ENCODE measurements at regions not wholly inside any gene's neighbourhood (a gene's known extent, or its start where the extent isn't known, plus 50 kb on each side); places are given as distances from the start of the nearest gene placed in this dataset.

DNA sequence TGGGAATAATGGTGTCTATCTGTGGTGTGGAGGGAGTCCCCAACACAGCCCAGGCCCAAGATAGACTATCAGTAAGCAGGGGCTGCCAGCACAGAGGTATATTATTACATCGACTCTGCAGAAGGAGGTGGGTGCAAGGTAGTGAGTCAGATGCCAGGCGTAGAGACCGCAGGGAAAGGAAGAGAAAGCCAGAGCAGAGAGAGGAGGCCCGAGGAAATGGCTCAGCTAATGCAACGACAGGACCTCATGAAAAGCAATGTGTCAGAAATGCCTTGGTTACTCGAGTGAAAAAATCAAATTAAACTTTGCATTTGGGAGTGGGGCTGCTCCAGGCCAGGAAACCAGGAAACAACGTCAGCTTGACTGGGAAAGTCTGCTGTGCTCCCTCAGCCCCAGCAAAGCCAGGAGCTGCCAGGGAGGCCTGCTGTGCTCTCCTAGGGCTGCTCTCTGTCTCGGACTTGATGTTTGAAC lies 173.2 kb downstream of the SUDS3 start:
- H3K36me3 ChIP-seq (replicated peaks; ENCODE audit: insufficient read depth, low read length): no peaks in the 10 kb centered on the region
- H3K9ac ChIP-seq (ENCODE audit: low read length): no peak overlapping the region
- DNase-seq: no peak
- H3K27ac ChIP-seq (ENCODE audit: low read length): no peak overlapping the region
- H3F3A ChIP-seq (ENCODE audit: insufficient read depth, low read length): no peaks in the 10 kb centered on the region
- no peaks in the 10 kb centered on the region for H4K20me1 ChIP-seq (ENCODE audit: insufficient read depth, low read length)
- H3K9me2 ChIP-seq (replicated peaks; ENCODE audit: insufficient read depth, low read length): no peaks in the 10 kb centered on the region
- no peaks in the 10 kb centered on the region for H3K79me2 ChIP-seq (ENCODE audit: low read length)
- TF ChIP-seq, protein P1, sequence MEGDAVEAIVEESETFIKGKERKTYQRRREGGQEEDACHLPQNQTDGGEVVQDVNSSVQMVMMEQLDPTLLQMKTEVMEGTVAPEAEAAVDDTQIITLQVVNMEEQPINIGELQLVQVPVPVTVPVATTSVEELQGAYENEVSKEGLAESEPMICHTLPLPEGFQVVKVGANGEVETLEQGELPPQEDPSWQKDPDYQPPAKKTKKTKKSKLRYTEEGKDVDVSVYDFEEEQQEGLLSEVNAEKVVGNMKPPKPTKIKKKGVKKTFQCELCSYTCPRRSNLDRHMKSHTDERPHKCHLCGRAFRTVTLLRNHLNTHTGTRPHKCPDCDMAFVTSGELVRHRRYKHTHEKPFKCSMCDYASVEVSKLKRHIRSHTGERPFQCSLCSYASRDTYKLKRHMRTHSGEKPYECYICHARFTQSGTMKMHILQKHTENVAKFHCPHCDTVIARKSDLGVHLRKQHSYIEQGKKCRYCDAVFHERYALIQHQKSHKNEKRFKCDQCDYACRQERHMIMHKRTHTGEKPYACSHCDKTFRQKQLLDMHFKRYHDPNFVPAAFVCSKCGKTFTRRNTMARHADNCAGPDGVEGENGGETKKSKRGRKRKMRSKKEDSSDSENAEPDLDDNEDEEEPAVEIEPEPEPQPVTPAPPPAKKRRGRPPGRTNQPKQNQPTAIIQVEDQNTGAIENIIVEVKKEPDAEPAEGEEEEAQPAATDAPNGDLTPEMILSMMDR (IDR thresholded peaks at IDR 0.05; ENCODE audit: low read length): no peak
- no peak for TF ChIP-seq EZH2 (optimal IDR thresholded peaks at IDR 0.05; ENCODE audit: low read depth, low read length)
- no peak for TF ChIP-seq EZH2phosphoT487 (IDR thresholded peaks at IDR 0.05; ENCODE audit: low read length)
- H3K4me3 ChIP-seq (ENCODE audit: low read length): no peak overlapping the region
- H3K27me3 ChIP-seq (replicated peaks; ENCODE audit: insufficient read depth, low read length): no peaks in the 10 kb centered on the region
- no peak overlapping the region for H2AFZ ChIP-seq (ENCODE audit: low read length)
- no peaks in the 10 kb centered on the region for H3K4me1 ChIP-seq (ENCODE audit: low read length)
- H3K4me2 ChIP-seq (ENCODE audit: low read depth, low read length): no peak overlapping the region
- no peaks in the 10 kb centered on the region for H3K9me3 ChIP-seq (replicated peaks; ENCODE audit: insufficient read depth, low read length)

DNA sequence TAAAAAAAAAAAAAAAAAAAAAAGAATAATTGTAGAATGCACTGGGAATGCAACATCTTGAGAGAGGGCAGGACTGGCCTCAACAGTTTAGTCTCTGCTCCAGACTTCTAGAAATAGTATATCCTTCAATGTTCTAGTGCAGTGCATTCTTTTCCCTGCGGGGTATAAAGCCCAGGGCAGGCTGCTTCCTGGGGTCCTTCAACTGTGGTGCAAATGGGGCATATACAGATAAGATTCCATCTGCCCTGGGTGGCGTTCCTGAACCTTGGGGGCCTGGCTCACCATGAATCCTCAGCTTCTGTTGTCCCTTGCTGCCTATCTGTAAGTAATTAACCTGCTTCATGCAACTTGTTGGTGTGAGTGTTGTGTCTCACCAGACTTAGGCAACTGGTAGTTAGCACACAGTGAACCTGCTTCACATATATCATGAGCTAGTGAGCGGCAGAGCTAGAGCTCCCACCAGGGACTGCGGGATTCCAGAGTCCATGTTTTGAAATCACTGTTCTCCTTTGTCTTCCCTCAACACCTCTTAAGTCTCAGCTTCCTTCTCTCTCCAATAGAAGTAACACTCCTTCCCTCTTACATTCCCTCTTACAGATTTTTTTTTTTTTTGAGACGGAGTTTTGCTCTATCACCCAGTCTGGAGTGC lies 177.6 kb downstream of the SUDS3 start:
- TF ChIP-seq, protein P1 (IDR thresholded peaks at IDR 0.05; ENCODE audit: low read length): no peak
- TF ChIP-seq EZH2phosphoT487 (IDR thresholded peaks at IDR 0.05; ENCODE audit: low read length): no peak
- TF ChIP-seq EZH2 (optimal IDR thresholded peaks at IDR 0.05; ENCODE audit: low read depth, low read length): no peak
- no peak for DNase-seq
- Histone ChIP-seq H3K4me1 (ENCODE audit: low read length) (no peaks in the 10 kb centered on the region), H4K20me1 (ENCODE audit: insufficient read depth, low read length) (no peaks in the 10 kb centered on the region), H3F3A (ENCODE audit: insufficient read depth, low read length) (no peaks in the 10 kb centered on the region), H3K9me3 (replicated peaks; ENCODE audit: insufficient read depth, low read length) (no peaks in the 10 kb centered on the region), H3K9ac (ENCODE audit: low read length) (no peak overlapping the region), H3K79me2 (ENCODE audit: low read length) (no peaks in the 10 kb centered on the region), H3K36me3 (replicated peaks; ENCODE audit: insufficient read depth, low read length) (no peaks in the 10 kb centered on the region), H3K9me2 (replicated peaks; ENCODE audit: insufficient read depth, low read length) (no peaks in the 10 kb centered on the region), H3K4me3 (ENCODE audit: low read length) (no peak overlapping the region), H3K27ac (ENCODE audit: low read length) (no peak overlapping the region), H3K4me2 (ENCODE audit: low read depth, low read length) (no peak overlapping the region), H2AFZ (ENCODE audit: low read length) (no peak overlapping the region), H3K27me3 (replicated peaks; ENCODE audit: insufficient read depth, low read length) (no peaks in the 10 kb centered on the region)

DNA sequence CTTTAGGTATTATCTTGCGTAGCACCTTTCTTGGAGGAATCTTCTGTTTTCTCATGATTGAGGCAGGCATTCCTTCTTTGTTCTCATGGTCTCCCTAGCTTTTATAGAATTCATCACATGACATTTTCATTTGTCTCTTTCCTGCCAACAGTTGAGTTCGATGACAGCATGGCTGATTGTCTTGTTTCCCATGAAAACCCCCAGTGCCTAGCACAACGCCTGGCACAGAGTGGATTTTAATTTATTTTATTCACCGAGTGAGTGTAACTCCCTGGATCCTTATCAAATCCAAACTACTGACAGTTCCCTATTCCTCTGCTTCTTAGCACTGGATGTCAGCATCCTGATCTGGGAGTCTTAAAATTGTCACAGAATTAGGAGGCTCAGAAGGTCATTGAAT lies 182.6 kb downstream of the SUDS3 start:
- TF ChIP-seq EZH2 (optimal IDR thresholded peaks at IDR 0.05; ENCODE audit: low read depth, low read length) (no peak), EZH2phosphoT487 (IDR thresholded peaks at IDR 0.05; ENCODE audit: low read length) (no peak)
- TF ChIP-seq, protein P1 (IDR thresholded peaks at IDR 0.05; ENCODE audit: low read length): no peak
- no peaks in the 10 kb centered on the region for H3K36me3 ChIP-seq (replicated peaks; ENCODE audit: insufficient read depth, low read length)
- no peak overlapping the region for H3K4me3 ChIP-seq (ENCODE audit: low read length)
- no peaks in the 10 kb centered on the region for H4K20me1 ChIP-seq (ENCODE audit: insufficient read depth, low read length)
- no peak overlapping the region for H3K4me2 ChIP-seq (ENCODE audit: low read depth, low read length)
- no peak overlapping the region for H3K27ac ChIP-seq (ENCODE audit: low read length)
- no peak for DNase-seq
- H3F3A ChIP-seq (ENCODE audit: insufficient read depth, low read length): no peaks in the 10 kb centered on the region
- H2AFZ ChIP-seq (ENCODE audit: low read length): no peak overlapping the region
- H3K9me3 ChIP-seq (replicated peaks; ENCODE audit: insufficient read depth, low read length): no peaks in the 10 kb centered on the region
- no peaks in the 10 kb centered on the region for H3K9me2 ChIP-seq (replicated peaks; ENCODE audit: insufficient read depth, low read length)
- no peak overlapping the region for H3K9ac ChIP-seq (ENCODE audit: low read length)
- H3K27me3 ChIP-seq (replicated peaks; ENCODE audit: insufficient read depth, low read length): no peaks in the 10 kb centered on the region
- H3K4me1 ChIP-seq (ENCODE audit: low read length): no peaks in the 10 kb centered on the region
- no peaks in the 10 kb centered on the region for H3K79me2 ChIP-seq (ENCODE audit: low read length)
